ENCODE measurements at regions not wholly inside any gene's neighbourhood (a gene's known extent, or its start where the extent isn't known, plus 50 kb on each side); places are given as distances from the start of the nearest gene placed in this dataset.
"Not testable (repeated sequence)": the region's sequence is repeated elsewhere in the genome, so short reads cannot be mapped to it uniquely, and the experiment has no call there.

- no peak for DNase-seq (ENCODE audit: low read depth)
These were observed 256.9 kb downstream of the DMAC1 start for GRCh38 chr9:7542693-7543092.

- no peak for DNase-seq (ENCODE audit: low read depth)
These were observed 257.5 kb downstream of the DMAC1 start for GRCh38 chr9:7542126-7542525.

GRCh38 chr9:7536310-7536939 is 263.2 kb downstream of the DMAC1 start:
- peak; percentile 8 for DNase-seq (ENCODE audit: low read depth)

GRCh38 chr9:7534211-7534935 is 265.2 kb downstream of the DMAC1 start:
- DNase-seq (ENCODE audit: low read depth): no peak

GRCh38 chr9:7533376-7534090 is 266.0 kb downstream of the DMAC1 start:
- no peak for DNase-seq (ENCODE audit: low read depth)

GRCh38 chr9:7523426-7524043 is 276.0 kb downstream of the DMAC1 start:
- DNase-seq (ENCODE audit: low read depth): no peak

GRCh38 chr9:7520396-7520795 is 279.2 kb downstream of the DMAC1 start:
- no peak for DNase-seq (ENCODE audit: low read depth)

- no peak for DNase-seq (ENCODE audit: low read depth)
These were observed 283.2 kb downstream of the DMAC1 start for GRCh38 chr9:7516376-7516775.

GRCh38 chr9:7510199-7510598 is 289.4 kb downstream of the DMAC1 start:
- DNase-seq (ENCODE audit: low read depth): no peak

- no peak for DNase-seq (ENCODE audit: low read depth)
These were observed 289.9 kb downstream of the DMAC1 start for GRCh38 chr9:7509576-7510145.

- no peak for DNase-seq (ENCODE audit: low read depth)
These were observed 291.1 kb downstream of the DMAC1 start for GRCh38 chr9:7508516-7508915.

GRCh38 chr9:7507566-7508270 is 291.9 kb downstream of the DMAC1 start:
- no peak for DNase-seq (ENCODE audit: low read depth)

GRCh38 chr9:7507026-7507425 is 292.6 kb downstream of the DMAC1 start:
- DNase-seq (ENCODE audit: low read depth): no peak

- no peak for DNase-seq (ENCODE audit: low read depth)
These were observed 299.1 kb downstream of the DMAC1 start for GRCh38 chr9:7500521-7500920.

GRCh38 chr9:7491641-7492040 is 307.9 kb downstream of the DMAC1 start:
- DNase-seq (ENCODE audit: low read depth): no peak

- no peak for DNase-seq (ENCODE audit: low read depth)
These were observed 309.1 kb downstream of the DMAC1 start for GRCh38 chr9:7490317-7491108.

- no peak for DNase-seq (ENCODE audit: low read depth)
These were observed 310.5 kb downstream of the DMAC1 start for GRCh38 chr9:7489036-7489435.

- not testable (repeated sequence) for DNase-seq (ENCODE audit: low read depth)
These were observed 315.6 kb downstream of the DMAC1 start for GRCh38 chr9:7484014-7484413.

- no peak for DNase-seq (ENCODE audit: low read depth)
These were observed 318.0 kb downstream of the DMAC1 start for GRCh38 chr9:7481570-7481969.

GRCh38 chr9:7479300-7479699 is 320.3 kb downstream of the DMAC1 start:
- no peak for DNase-seq (ENCODE audit: low read depth)

- no peak for DNase-seq (ENCODE audit: low read depth)
These were observed 320.9 kb downstream of the DMAC1 start for GRCh38 chr9:7478646-7479045.
